GM19239 (cell line): ENCODE measurements at regions not wholly inside any gene's neighbourhood (a gene's known extent, or its start where the extent isn't known, plus 50 kb on each side); places are given as distances from the start of the nearest gene placed in this dataset.

Experiments
- DNase-seq: peaks from one replicate; pipeline ENCODE4 v3.0.0; 2011; ENCODE audit warnings: low spot score; ENCODE audit not compliant: insufficient read length
- FAIRE-seq: peaks from 2 replicates; lab custom pipeline; 2011; peaks lifted over from hg19 to GRCh38; lab: Jason Lieb, UNC

GRCh38 chr6:8705435-8706020, 270.2 kb upstream of the SLC35B3 start:
- FAIRE-seq (no peak), DNase-seq (no peak)

DNA sequence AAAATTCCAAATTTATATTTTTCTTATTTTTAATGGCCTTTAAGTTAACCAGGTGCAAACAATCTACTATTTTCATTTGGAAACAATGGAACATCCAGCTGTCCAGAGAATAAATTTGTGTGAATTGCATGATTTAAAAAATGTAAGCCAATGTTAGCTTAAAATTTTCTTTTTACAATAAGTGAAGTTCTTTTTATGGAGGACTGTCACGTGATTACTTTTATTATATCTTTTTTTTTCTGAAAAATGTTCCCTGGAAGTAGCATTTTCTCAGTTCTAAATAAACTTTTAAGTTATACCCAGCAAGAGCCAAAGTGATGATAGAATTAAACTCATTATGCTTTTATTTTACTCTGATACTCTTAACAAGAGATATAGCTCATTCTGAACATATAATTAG, 267.7 kb upstream of the SLC35B3 start:
- no peak for DNase-seq
- FAIRE-seq, result no peak

DNA sequence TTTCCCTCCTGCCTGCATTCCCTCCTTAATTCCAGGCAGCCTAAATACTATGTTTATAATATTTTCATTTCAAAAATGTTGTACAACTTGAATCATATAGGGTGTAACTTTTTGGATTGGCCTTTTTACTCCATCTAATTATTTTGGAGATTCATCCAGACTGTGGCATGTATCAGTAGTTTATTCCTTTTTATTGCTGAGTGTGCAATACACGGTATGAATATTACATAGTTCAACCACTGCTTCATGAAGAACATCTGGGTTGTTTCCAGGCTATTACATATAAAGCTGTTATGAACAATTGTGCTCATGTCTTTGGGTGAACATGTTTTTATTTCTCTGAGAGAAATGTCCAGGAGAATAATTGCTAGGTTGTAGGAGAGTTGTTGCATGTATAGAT, 253.5 kb upstream of the SLC35B3 start:
- no peak for DNase-seq
- no peak for FAIRE-seq

- DNase-seq (no peak), FAIRE-seq (no peak)
Observed at GRCh38 chr6:8686077-8686476, 250.7 kb upstream of the SLC35B3 start.

GRCh38 chr6:8683204-8683603, 247.9 kb upstream of the SLC35B3 start:
- no peak for FAIRE-seq
- DNase-seq, result no peak

DNA sequence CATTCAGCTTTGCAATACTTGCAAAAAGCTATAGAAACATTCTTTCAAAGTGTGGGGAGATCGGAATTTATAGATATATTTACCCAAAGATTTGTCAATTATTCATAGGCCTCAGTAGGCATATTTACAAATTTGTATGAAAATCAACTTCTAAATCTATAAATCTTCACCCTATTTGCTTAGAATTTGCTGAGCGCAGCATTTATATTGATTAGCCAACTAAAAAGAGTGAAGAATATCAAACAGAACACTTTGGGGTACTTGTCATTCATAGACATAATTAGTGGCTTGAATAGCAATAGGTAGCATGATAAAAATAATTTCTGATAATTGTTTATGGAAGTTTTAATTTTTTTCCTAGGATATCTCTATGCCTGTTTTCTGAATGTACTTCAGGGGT, 244.5 kb upstream of the SLC35B3 start:
- FAIRE-seq, result no peak
- DNase-seq, result no peak

GRCh38 chr6:8678466-8678865, 243.1 kb upstream of the SLC35B3 start:
- DNase-seq (no peak), FAIRE-seq (no peak)

DNA sequence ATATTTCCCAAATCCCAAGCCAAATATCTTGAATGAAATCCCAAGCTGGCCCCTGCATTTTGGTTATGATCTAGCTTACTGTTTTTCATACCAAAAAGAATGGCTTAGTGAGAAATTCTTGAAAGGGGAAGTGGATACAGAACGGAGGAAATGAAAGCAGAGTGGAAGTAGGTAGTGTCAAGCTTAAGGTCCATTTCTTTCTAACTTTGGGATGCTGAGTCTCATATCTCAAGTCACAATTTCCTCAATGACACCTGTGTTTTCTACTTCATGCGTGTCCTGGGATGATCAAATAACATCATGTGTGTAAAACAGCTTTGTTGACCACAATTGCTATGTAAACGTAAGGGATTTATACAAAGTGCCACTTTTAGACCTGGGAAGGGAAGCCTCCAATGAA, 238.8 kb upstream of the SLC35B3 start:
- DNase-seq (no peak), FAIRE-seq (no peak)

DNA sequence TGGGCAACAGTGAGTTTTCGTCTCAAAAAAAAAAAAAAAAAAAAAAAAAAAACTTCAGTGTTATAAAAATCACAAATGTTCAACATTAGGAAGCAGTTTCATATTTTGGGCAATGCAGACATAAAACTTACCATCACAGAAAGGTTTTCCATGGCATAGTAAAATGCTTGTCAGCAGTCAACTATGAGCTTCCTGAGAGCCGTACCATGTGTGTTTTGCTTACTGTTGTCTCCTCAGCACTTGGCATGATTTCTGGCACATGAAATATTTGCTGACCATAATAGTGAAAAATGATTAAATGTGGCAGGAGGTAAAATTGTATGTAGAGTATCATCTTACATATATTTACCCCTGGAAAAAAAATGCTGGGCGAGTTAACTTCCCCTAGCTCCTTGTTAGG, 237.5 kb upstream of the SLC35B3 start:
- DNase-seq, result no peak
- no peak for FAIRE-seq

- FAIRE-seq (no peak), DNase-seq (no peak)
Observed at GRCh38 chr6:8670792-8671191, 235.4 kb upstream of the SLC35B3 start.

- FAIRE-seq (no peak), DNase-seq (no peak)
Observed at GRCh38 chr6:8664700-8665099, 229.4 kb upstream of the SLC35B3 start.

- FAIRE-seq (no peak), DNase-seq (no peak)
Observed at GRCh38 chr6:8664070-8664469, 228.7 kb upstream of the SLC35B3 start.

DNA sequence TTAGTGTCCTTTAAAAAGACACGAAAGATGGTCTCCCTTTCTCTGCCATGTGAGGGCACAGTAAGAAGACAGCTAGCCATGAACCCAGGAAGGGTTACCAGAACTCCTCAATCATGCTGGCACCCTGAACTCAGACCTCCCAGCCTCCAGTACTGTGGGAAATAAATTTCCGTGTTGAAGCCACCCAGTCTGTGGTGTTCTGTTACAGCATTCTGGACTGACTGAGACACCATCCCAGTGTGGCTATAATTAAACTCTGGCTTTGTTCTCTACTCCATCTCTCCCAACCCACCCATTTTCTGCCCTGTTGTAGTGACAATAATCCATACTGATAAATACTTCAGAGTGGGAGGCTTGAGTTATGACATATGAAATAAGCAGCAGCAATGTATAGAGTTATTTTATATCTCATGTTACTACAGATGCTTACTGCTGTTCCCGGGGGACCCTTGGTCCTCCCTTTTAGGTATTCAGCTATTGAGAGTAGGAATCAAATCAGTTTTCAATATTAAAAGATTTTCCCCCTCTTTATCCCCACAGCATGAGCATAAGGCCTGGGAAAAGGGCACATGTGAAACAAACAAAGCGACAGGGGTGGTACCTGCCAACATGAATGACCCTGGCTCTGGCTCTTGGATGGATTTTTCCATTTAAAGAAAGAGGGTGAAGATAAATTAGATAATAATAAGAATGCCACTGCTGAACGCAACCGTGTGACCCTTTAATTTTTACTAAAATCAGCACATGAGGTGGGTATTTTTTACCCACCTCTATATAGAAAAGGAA, 224.3 kb upstream of the SLC35B3 start:
- DNase-seq (no peak), FAIRE-seq (no peak)

DNA sequence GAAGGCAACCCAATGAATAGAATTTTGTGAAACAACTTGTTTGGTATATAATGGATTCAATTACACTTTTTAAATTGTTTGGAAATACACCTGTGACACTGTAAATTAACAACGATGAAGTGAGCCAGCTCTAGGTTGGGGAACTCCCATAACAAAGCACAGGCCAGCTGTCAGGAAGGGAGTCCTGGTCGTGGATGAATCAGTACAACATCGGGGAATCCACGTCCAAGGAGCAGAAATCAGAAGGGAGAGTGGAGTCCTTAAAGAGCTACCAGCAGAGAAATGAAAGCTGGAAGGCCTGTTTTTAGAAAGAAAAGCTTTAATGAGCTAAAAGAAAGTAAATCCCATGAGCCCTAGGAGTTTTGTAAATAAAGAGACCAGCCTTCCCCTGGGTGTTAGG, 223.1 kb upstream of the SLC35B3 start:
- no peak for DNase-seq
- FAIRE-seq, result no peak

- DNase-seq (no peak), FAIRE-seq (no peak)
Observed at GRCh38 chr6:8657522-8657921, 222.2 kb upstream of the SLC35B3 start.

DNA sequence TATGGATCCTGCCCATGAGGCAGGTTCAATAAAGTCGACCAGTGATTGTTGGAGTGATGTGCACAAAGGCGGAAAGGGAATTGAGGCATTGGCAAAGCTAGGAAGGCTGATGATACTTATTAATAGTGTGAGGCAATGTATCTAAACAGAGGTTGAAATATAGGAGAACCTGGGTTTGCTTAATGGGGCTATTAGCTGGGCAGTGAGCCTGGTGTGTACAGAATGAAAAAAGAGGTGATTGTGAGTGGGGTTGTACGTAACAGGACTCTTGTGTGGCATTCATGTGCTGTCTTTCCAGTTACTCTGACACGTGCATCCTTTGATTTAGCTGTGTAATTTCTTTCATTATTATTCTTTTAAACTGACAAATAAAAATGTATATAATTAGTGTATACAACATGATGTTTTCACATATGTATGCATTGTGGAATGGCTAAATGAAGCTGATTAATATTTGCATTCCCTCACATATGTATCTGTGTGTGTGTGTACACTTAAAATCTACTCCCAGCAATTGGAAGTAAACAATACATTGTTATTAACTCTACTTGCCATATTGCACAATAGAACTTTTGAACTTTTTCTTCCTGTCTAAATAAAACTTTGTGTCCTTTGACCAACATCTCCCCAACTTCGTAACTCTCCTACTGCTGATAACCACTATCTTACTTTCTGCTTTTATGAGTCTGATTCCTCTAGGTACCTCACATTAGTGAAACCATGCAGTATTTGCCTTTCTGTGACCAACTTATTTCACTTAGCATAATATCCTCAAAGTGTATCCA, 220.5 kb upstream of the SLC35B3 start:
- DNase-seq, result no peak
- FAIRE-seq, result no peak

- FAIRE-seq, result no peak
- no peak for DNase-seq
Observed at GRCh38 chr6:8652710-8653109, 217.4 kb upstream of the SLC35B3 start.

DNA sequence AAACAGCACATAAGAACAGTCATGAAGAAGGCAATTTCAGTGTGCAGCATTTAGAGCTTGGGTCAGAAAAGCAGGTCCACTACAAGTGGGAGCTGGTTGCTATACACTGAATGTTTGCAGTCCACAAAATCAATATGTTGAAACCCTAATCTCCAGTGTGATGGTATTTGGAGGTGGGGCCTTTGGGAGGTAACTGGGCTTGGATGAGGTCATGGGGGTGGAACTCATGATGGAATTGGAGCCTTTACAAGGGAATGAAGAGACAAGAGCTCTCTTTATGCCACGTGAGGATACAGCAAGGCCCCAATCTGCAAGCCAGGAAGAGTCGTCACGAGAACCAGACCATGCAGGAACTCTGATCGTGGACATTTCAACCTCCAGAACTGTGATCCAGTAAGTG, 216.7 kb upstream of the SLC35B3 start:
- no peak for FAIRE-seq
- DNase-seq, result no peak

GRCh38 chr6:8645212-8645611, 209.9 kb upstream of the SLC35B3 start:
- DNase-seq (no peak), FAIRE-seq (no peak)

DNA sequence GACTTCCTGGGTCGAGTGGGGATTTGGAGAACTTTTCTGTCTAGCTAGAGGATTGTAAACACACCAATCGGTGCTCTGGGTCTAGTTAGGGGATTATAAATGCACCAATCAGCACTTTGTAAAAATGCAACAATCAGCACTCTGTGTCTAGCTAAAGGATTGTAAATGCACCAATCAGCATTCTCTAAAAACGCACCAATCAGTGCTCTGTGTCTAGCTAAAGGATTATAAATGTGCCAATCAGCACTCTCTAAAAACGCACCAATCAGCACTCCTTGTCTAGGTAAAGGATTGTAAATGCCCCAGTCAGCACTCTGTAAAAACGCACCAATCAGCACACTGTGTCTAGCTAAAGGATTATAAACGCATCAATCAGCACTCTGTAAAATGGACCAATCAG, 209.0 kb upstream of the SLC35B3 start:
- DNase-seq (no peak), FAIRE-seq (no peak)

DNA sequence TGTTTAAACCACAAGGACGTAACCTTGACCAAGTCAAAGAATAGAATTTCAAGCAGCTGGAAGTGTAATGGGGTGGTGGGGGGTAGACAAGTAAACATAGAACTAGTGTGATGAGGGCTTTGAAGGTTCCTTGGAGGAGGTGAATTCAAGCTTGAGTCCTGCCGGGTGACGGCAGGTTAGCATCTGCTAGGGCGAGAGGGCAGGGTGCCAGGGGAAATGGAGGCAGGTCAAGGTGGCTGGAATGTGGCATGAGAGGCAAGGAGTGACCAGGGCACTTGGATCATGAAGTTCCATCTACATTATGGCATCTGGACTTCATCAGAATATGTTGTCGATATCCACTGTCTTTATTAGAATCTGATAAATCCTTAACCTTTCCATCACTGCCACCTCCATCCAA, 207.5 kb upstream of the SLC35B3 start:
- DNase-seq (no peak), FAIRE-seq (no peak)
